ENCODE measurements at regions not wholly inside any gene's neighbourhood (a gene's known extent, or its start where the extent isn't known, plus 50 kb on each side); places are given as distances from the start of the nearest gene placed in this dataset.

DNA sequence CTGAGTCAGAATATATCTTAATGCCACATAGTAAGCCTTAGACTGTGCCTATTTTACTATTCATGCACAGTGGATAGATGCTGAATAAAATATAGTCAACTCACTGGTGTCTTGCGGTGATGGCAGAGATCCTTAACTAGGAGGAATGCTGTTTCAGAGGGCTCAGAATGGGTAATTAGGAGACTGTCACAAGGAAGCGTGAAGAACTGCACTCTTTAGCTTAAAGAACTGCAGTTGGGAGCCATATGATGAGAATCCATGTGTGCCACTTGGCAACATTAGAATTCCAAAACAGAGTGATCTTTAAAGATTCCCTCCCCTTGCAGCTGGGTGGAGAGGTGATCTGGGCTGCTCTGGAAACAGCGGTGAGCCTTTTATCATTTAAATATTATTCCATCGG, 357.6 kb downstream of the MCTP2 start:
- Histone ChIP-seq H3K36me3 (ENCODE audit: control insufficient read depth in 2 of 4, insufficient read depth in 4 of 4, low read length in 3 of 4) (no peaks in the 10 kb centered on the region), H3K27me3 (replicated peaks in 1 of 4; ENCODE audit: control insufficient read depth in 3 of 4, extremely low read depth in 1 of 4, insufficient read depth in 3 of 4, low read length in 3 of 4) (no peaks in the 10 kb centered on the region), H3K79me2 (ENCODE audit: control insufficient read depth in 1 of 2, insufficient read depth in 2 of 2, low read length in 2 of 2) (no peaks in the 10 kb centered on the region), H4K5ac (ENCODE audit: insufficient read length, low read depth, low read length) (no peak overlapping the region), H3K14ac (ENCODE audit: insufficient read length) (no peak overlapping the region), H3K9me3 (ENCODE audit: insufficient read depth in 2 of 2, low read depth in 1 of 2, low read length in 1 of 2) (0 out of 4 replicates have a peak, but pooled peaks cover 0 to 2% of the 10 kb centered on the region in 2 experiments), H2BK12ac (ENCODE audit: low read depth, low read length) (no peak overlapping the region), H3K9ac (replicated peaks in 1 of 4; ENCODE audit: extremely low read depth in 1 of 4, low read depth in 3 of 4, low read length in 3 of 4) (no peak overlapping the region), H3K4me2 (ENCODE audit: insufficient read depth in 1 of 2, low read depth in 2 of 2, low read length in 2 of 2) (no peak overlapping the region), H3K79me1 (ENCODE audit: low read depth, low read length) (no peaks in the 10 kb centered on the region), H4K91ac (replicated peaks; ENCODE audit: insufficient read length, low read length) (no peak overlapping the region), H3K4me3 (ENCODE audit: extremely low read depth in 1 of 4, insufficient read depth in 2 of 4, low read depth in 3 of 4, low read length in 4 of 4) (no peak overlapping the region), H3K23me2 (ENCODE audit: low read depth, low read length) (no peaks in the 10 kb centered on the region), H2BK15ac (ENCODE audit: low read length) (no peak overlapping the region), H2AK5ac (ENCODE audit: low read depth, low read length) (no peak overlapping the region), H3K4ac (replicated peaks; ENCODE audit: insufficient read length, low read depth, low read length) (no peak overlapping the region), H4K20me1 (replicated peaks in 1 of 2; ENCODE audit: control insufficient read depth in 1 of 2, insufficient read depth in 2 of 2, low read length in 2 of 2) (no peaks in the 10 kb centered on the region), H2BK120ac (replicated peaks; ENCODE audit: low read depth, low read length) (no peak overlapping the region), H2BK5ac (ENCODE audit: low read depth, low read length) (no peak overlapping the region), H3K27ac (ENCODE audit: low read depth, low read length) (no peak overlapping the region), H2AFZ (ENCODE audit: low read length) (no peak overlapping the region), H4K8ac (ENCODE audit: extremely low read depth, insufficient read depth, low read length) (no peak overlapping the region), H3K18ac (ENCODE audit: extremely low read depth, low read length) (no peak overlapping the region), H3K23ac (ENCODE audit: insufficient read length) (no peak overlapping the region), H2BK20ac (ENCODE audit: low read length) (no peak overlapping the region), H3K4me1 (replicated peaks in 1 of 4; ENCODE audit: control insufficient read depth in 3 of 4, insufficient read depth in 4 of 4, low read length in 3 of 4) (peaks cover 0 to 2% (median 0%) of the 10 kb centered on the region in 4 experiments; a peak in 2 of 7 replicates), H3K56ac (replicated peaks; ENCODE audit: insufficient read length, low read depth, low read length) (no peak overlapping the region)
- ChIA-PET POLR2A (ENCODE audit: partially characterized antibody) (no interaction called here), CTCF (ENCODE audit: partially characterized antibody) (interaction anchor here (0.9 to 4.5 kb wide), 5 partner anchors 7 to 192 kb away, joined by 3 to 21 read pairs (median 3); no protein-coding TSS in a partner anchor)
- WGBS, 2 experiments (ENCODE audit: extremely low coverage in 1 of 2, insufficient coverage in 1 of 2, insufficient read length in 1 of 2, insufficient replicate concordance in 2 of 2, low coverage in 1 of 2, low lambda C conversion rate in 2 of 2, missing lambda C conversion rate in 1 of 2), result 67% methylated on average over 4 of the region's 4 CpGs; no CpG with 5 or more reads in 1 of the 2 experiments
- FAIRE-seq (no peak), DNase-seq (ENCODE audit: low read depth in 1 of 2, low spot score in 2 of 2) (no peak)
- no peak for TF ChIP-seq MAFK (IDR thresholded peaks at IDR 0.05; ENCODE audit: low read depth, low read length)
- TF ChIP-seq ATF2 (IDR thresholded peaks at IDR 0.05; ENCODE audit: low read length), result no peak
- no peak for TF ChIP-seq POLR2AphosphoS5 (IDR thresholded peaks at IDR 0.05; ENCODE audit: low read depth, low read length)
- no peak for TF ChIP-seq GTF2F1 (IDR thresholded peaks at IDR 0.05; ENCODE audit: borderline replicate concordance, low read depth, low read length)
- no peak for TF ChIP-seq RXRA (IDR thresholded peaks at IDR 0.05; ENCODE audit: insufficient read depth, low read depth, low read length)
- TF ChIP-seq BRCA1 (IDR thresholded peaks at IDR 0.05; ENCODE audit: low read depth, low read length), result no peak
- TF ChIP-seq TEAD4 (IDR thresholded peaks at IDR 0.05; ENCODE audit: low read depth, low read length), result no peak
- TF ChIP-seq NRF1 (IDR thresholded peaks at IDR 0.05; ENCODE audit: low read depth, low read length), result no peak

Measured in H1 (cell line).